NOMO-1 treated with DMSO at 0.1 percent for 48 hours (cell line): ENCODE measurements at regions not wholly inside any gene's neighbourhood (a gene's known extent, or its start where the extent isn't known, plus 50 kb on each side); places are given as distances from the start of the nearest gene placed in this dataset.
A peak's percentile ranks its signal among the peaks of the same experiment; 100 is the strongest.
"Not testable (repeated sequence)": the region's sequence is repeated elsewhere in the genome, so short reads cannot be mapped to it uniquely, and the experiment has no call there.

Experiments used
- DNase-seq: peaks from one replicate; lab custom pipeline; 2025; ENCODE audit not compliant: unreplicated experiment; lab: John Stamatoyannopoulos, UW

DNA sequence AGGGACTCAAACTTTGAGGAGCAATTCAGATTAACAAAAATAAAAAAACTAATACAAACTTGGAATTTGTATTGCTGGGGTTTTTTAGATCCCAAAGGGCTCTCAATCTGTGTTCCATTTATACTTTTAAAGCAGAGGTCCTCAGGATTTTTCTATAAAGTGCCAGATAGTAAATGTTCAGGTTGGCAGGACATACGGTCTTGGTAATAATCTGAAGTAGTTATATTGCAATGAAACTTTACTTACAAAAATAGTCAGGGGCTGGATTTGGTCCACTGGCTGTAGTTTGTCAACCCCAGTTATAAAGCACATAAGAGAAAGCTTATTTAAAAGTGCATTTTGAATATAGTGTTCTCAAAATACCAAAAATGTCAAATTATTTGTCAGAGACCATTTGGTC, 164.1 kb upstream of the CTSO start:
- no peak for DNase-seq

DNA sequence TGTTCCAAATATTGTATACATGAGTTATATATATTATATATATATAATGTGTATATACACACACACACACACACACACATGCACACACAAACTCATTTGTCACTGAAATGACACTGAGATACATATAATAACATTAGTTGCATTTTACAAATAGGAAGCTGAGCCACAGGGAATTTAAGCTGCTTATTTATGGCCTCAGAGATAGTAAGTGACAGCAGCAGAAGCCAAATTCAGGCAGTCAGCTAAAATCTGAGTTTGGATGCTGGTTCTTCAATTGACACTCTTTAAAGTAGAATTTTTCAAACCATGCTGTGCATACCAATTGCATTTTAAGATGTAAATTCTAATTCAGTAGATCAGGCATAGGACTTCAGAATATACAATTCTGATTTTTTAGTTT, 163.3 kb upstream of the CTSO start:
- DNase-seq = no peak

DNA sequence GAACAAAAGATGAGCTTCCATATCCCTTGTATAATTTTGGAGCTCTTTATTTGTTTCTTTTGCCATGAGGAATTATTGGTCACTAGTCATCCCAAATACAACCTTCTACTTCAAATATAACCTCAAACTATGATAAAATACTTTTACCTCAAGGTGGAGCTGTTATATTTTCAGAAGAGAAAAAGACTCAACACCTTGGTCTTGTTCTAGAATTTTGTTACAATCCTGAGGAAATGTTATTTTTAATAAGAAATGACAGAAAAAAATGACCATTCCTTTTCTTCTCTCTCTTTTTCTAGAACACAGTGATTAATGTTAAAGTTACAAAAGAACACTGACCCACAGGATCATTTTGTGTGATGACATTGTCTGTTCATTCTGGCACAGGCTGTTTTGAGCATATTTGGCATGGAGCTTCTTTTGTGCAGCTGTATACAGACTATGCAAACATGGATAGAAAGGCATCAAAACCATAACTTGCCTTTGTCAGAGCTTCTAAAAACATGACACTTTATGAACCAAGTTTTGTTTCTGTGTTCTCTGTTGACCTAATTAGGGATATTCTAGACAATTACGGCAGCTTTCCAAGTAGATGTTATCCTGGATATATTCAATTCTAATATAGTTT, 159.6 kb upstream of the CTSO start:
- DNase-seq = no peak

GRCh38 chr4:156111686-156112085, 158.0 kb upstream of the CTSO start:
- no peak for DNase-seq

- peak; percentile 17 for DNase-seq
Measured at GRCh38 chr4:156109943-156110900, 156.6 kb upstream of the CTSO start.

DNA sequence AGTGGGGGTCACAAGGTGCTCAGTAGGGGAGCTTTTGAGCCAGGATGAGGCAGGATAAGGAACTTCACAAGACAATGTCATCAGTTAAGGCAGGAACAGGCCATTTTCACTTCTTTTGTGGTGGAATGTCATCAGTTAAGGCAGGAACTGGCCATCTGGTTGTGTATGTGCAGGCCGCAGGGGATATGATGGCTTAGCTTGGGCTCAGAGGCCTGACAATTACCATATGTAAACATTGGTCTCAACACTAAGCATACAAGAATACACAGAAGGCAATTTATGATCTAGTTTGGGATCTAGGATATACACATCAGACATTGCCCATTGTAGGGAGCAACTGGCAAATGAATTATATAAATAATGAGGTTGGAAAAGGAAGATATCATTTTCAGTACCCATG, 155.4 kb upstream of the CTSO start:
- DNase-seq = not testable (repeated sequence)

DNA sequence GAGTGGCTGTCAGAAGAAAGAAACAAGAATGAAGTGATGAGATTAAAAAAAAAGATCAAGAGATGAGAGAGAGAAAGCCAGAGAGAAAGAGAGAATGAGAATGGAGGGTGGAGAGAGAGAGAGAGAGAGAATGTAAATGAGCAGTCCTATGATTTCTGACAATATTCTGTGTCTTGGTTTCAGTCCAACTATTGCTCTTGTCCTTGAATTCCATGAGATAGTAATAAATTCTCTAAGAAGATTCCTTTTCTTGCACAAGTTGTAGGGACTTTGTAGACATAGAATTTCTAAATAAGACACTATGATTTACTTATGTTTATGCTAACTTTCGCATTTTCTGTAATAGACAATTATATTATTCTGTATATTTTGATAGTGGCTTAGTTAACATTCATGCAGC, 149.6 kb upstream of the CTSO start:
- DNase-seq = no peak

GRCh38 chr4:156102411-156102810, 148.7 kb upstream of the CTSO start:
- DNase-seq = no peak

- DNase-seq = no peak
Measured at GRCh38 chr4:156101571-156101970, 147.9 kb upstream of the CTSO start.

DNA sequence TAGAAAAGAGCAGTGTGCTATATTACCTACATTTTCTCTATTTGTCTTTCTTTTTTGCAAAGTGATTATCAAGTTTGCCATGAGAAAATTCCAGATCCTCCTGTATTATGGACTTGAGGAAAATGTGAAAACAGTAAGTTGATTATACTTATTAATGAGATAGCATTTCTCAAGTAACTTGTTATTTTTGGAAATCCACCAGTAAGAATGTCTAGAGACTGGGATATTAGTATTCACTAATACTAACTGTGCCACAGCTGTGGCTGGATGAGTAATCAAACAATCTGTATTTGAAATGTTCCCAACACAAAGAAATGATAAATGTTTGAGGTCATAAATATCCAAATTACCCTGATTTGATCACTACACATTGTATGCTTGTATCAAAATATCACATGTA, 147.0 kb upstream of the CTSO start:
- DNase-seq = no peak

DNA sequence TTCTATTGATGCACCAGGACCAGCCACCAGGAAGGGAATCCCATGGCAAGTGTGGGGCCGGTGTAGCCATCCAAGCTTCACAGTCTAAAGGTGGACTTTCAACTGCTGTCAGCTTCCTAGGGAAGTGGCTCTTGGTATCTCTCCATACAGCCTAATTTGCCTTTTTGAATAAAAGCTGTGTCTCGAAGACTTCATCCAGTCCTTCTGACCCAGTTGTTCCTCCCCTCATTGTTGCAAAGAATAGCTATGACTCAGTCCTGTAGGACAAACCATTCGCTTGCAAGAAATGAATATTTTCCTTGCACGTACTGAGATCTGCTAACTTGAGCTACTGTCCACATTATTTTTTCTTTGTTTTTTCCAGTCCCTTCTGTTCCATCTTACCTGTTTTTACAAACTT, 145.1 kb upstream of the CTSO start:
- no peak for DNase-seq

DNA sequence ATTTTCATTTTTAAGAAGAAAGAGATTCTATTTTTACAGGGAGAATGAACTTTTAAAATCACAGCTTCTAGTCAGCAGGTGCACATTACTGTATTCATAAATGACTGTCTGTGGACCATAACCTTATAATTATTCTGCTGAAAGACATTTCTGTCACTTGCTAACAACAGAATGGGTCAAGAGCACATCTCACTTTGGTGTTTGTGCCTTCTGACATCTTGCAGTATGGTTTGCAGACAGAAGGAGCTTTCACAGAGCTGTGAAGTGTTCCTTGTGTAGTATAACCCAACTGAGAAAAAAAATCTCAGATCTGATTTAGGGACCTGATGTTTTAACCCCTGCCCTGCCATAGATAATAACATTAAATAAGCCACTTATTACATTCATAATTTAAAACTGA, 131.4 kb upstream of the CTSO start:
- no peak for DNase-seq

- no peak for DNase-seq
Measured at GRCh38 chr4:156084373-156084772, 130.7 kb upstream of the CTSO start.

GRCh38 chr4:156073976-156074375, 120.3 kb upstream of the CTSO start:
- DNase-seq = no peak

- DNase-seq = no peak
Measured at GRCh38 chr4:156060661-156061060, 107.0 kb upstream of the CTSO start.

DNA sequence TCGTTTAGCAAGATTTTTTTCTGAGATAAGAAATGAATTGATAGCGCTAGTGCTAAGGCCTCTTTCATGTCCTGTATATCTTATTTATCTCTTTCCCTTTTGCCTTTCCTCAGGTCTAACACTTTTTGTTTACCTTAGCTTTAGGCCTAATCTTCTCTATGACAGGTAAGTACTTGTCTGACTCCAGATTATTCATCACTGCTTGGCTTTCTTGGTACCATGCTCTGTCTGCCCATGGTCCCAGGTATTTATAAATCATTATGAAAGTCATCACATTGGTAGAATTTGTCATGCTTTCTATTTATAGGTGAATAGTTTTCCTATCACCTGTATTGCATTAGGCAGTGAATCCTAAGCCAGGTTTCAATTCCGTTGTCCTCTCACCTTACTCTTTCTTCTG, 99.5 kb upstream of the CTSO start:
- DNase-seq = no peak

DNA sequence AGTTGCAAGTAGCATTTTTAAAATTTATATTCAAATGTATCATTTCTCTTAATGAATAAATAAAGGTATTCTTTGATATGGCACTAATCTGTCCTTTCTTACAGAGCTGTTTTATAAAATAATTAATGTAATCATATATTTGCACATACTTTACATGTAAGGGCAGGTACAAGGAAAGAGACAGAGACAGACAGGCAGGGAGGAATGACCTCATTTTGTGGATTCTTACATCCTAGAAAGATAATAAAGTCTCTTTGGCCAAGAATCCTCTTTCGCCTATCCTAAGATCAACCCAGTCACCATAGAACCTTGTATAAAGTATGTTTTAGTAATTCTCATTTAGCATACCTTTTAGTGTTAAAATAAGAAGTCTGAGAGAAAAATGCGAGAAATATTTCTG, 98.5 kb upstream of the CTSO start:
- DNase-seq = no peak

GRCh38 chr4:156038772-156039171, 85.1 kb upstream of the CTSO start:
- DNase-seq = no peak

GRCh38 chr4:156036496-156036895, 82.8 kb upstream of the CTSO start:
- DNase-seq = no peak

DNA sequence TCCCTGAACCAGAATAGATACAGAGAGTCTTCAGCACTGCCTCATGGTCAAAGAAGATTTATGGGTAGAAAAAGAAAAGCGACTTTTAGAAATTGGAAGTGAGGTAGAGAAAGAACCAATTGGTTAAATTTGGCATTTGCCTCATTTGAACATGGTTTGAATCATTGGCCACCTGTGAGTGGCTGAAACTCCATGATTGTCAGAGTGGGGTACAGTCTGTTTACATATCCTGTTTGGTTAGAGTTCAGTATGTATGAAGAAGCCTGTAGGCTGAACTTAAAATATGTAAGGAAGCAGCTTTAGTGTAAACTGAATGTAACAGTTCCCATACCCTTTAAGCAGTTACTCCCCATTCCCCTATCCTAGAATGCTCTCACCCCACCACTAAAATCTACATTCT, 76.0 kb upstream of the CTSO start:
- no peak for DNase-seq

GRCh38 chr4:156021298-156021697, 67.6 kb upstream of the CTSO start:
- peak; percentile 39 for DNase-seq

- no peak for DNase-seq
Measured at GRCh38 chr4:156019246-156019645, 65.6 kb upstream of the CTSO start.

GRCh38 chr4:156018383-156018782, 64.7 kb upstream of the CTSO start:
- no peak for DNase-seq
